SU-DHL-6 (cell line): ENCODE measurements at regions not wholly inside any gene's neighbourhood (a gene's known extent, or its start where the extent isn't known, plus 50 kb on each side); places are given as distances from the start of the nearest gene placed in this dataset.

Source experiments
- CTCF ChIP-seq: fragments of 200-600 bp; sonication (generic); IDR thresholded peaks from one replicate; pipeline ENCODE4 v1.5.1; 2017; ENCODE audit warnings: antibody characterized with exemption, mild to moderate bottlenecking, low read length, moderate library complexity; ENCODE audit not compliant: insufficient read depth, poor library complexity, severe bottlenecking
- EZH2phosphoT487 ChIP-seq: fragments of 200-600 bp; sonication (generic), shearing (Covaris generic); conservative IDR thresholded peaks from 2 replicates; pipeline ENCODE4 v1.6.1; 2018; ENCODE audit warnings: mild to moderate bottlenecking, antibody characterized with exemption, low read length, moderate library complexity, mixed read lengths

DNA sequence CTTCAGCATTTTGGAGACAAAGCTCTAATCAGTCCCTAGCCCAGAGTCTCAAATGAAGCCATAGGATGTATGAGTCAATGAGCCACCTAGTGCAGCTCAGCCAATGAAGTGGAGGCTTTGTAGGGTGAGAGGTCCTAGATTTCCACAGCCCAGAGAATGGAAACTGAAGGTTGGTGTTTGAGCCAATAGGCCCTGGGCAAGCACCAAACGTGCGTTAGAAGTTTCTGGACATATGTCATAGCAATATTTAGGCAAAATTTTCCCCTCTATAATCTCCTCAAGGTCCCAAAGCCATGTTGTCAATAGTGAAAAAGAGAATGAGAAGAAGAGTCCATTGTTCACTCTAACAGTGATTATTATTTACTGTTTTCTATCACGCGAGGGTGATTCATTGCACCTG, 361.3 kb downstream of the PLPP3 start:
- TF ChIP-seq CTCF = no peak
- no peak for TF ChIP-seq EZH2phosphoT487
